Fibroblast of villous mesenchyme (primary cell): ENCODE measurements at regions not wholly inside any gene's neighbourhood (a gene's known extent, or its start where the extent isn't known, plus 50 kb on each side); places are given as distances from the start of the nearest gene placed in this dataset.

Source experiments
- DNase-seq: peaks from one replicate; pipeline ENCODE4 v3.0.0-alpha.2; 2010; ENCODE audit warnings: low read depth
- H3K4me3 ChIP-seq: 2 replicates; pipeline ENCODE4 v1.5.1; 2011; ENCODE audit warnings: low read depth, mild to moderate bottlenecking, low read length
- TF ChIP-seq, protein P1 (sequence below): IDR thresholded peaks from 2 replicates; pipeline ENCODE4 v1.5.1; 2012; ENCODE audit warnings: low read depth, mild to moderate bottlenecking, low read length; ENCODE audit not compliant: insufficient read depth

DNA sequence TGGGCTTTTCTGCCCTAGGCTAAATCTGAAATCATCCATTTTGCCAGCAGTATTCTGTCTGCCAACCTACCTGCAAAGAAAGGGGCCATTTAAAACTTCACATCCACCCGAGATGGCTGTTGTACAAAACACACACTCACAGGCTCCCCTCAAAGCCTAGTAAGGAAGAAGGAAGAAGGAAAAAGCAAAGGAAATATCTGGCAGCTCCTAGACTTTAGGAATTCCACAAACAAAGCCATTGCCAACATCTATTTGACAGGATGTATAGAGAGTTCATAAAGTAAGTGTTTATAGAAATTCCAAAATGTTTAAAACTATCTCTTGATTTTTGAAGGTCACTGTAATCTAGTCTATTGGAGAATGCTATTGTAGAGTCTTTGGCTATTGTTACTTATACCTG, 91.9 kb upstream of the THBS1 start:
- TF ChIP-seq, protein P1, sequence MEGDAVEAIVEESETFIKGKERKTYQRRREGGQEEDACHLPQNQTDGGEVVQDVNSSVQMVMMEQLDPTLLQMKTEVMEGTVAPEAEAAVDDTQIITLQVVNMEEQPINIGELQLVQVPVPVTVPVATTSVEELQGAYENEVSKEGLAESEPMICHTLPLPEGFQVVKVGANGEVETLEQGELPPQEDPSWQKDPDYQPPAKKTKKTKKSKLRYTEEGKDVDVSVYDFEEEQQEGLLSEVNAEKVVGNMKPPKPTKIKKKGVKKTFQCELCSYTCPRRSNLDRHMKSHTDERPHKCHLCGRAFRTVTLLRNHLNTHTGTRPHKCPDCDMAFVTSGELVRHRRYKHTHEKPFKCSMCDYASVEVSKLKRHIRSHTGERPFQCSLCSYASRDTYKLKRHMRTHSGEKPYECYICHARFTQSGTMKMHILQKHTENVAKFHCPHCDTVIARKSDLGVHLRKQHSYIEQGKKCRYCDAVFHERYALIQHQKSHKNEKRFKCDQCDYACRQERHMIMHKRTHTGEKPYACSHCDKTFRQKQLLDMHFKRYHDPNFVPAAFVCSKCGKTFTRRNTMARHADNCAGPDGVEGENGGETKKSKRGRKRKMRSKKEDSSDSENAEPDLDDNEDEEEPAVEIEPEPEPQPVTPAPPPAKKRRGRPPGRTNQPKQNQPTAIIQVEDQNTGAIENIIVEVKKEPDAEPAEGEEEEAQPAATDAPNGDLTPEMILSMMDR, result no peak
- no peak for DNase-seq
- no peak overlapping the region for H3K4me3 ChIP-seq

DNA sequence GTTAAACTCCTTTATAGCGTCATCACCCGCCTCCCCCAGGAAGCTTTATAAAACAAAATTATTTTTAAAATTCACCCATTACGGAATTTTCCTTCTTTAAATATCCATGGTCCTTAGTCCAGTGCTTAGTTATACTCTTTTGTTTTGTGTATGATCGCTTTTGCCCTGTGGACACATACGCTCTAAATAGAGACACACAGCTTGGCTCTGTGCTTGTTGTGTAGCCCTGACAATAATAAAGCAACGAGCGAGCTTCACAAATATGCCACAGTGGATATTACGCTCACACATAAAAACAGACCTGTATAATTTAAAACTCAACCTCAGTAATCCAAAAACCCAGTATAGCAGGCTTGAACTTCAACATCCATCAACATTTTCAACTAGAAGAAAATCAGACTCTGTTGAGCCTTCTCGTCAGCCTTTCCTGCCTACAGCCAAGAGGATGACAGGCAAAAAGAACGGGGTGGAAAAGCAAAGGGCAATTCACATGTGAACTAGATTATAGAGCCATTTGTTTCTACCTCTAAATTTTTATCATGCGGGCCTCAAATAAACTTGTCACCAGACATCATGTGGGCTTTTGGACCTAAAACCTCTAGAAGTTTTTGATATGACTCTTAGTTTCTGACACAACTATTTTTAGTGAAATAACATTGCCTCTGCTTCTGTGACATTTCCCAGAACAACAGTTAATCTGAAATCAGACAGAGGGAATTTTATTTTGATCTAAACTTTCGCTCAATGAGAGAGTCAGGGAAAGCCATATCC, 89.6 kb upstream of the THBS1 start:
- no peak overlapping the region for H3K4me3 ChIP-seq
- DNase-seq, result no peak
- TF ChIP-seq, protein P1, result no peak

DNA sequence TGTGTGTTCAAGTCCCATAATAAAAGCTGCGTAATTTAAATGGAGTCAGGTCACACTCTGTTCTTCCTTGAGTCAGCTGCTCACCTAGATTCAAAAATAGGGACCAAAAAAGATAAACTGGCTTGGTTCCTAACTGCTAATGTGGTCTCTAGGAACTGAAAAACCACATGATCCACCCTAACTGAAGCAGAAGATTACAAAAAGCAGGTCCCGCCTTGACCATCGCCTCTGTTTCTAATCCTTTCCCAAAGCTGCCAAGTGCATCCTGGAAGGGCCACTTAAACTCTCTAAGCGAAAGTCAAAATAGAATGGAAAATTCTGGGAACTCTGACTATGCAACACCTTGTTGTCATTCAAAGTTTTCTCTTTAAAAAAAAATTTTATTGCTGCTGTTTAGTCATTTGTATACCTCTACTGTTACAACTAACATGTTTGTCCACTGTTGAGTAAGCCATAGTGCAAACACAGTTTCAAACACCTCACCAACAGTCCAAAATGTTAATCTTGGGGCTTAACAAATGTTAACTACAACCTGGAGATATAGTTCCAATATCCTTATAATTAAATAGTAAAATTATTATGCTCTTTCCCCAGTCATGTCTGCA, 88.9 kb upstream of the THBS1 start:
- TF ChIP-seq, protein P1, result no peak
- no peak overlapping the region for H3K4me3 ChIP-seq
- DNase-seq, result peak; percentile 53

DNA sequence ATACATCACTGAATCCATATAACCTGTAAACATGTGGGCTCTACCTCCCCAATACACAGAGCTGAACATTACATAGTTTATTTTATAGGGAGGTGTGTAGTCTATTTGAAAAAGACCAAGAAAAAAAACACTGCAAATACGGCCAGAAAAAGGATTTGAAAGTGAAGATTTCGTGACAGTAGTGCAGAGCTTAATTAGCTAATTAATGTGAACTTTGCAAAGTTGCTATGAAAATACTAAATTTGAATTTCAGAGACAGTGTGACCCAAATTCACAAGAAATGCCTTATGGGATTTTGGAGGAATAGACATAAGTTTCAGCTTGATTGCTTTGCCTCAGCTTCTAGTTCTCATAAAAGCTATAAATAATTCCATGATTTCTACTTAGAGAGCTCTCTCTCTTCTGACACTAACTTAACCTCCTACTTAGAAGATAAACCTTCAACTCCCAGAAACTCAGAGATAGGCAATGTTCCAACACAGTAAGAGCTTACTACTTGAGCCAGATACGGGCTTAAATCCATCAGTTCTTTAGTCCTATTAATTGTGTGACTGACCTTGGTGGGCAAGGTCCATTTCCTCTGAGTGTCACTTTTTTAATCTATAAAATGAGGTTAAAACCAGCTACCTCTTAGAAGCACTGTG, 87.3 kb upstream of the THBS1 start:
- DNase-seq, result no peak
- H3K4me3 ChIP-seq, result no peak overlapping the region
- TF ChIP-seq, protein P1, result no peak

DNA sequence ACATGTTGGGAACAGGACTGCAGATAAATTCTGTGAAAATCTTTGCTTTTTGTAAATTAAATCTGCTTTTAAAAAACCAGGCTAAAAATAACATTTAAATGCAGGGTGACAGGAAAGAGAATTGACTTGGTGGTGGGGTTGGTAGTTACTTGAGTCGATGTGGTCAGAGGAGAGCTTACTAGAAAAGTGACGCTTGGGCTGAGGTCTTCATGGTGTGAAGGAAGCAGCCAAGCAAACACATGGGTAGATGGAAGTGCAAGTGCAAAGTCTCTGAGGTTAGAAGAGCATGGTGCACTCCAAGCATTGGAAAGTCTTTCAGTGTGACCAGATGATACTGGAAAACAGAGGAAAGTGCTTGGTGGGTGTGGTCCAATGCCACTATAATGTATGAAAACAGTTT, 86.4 kb upstream of the THBS1 start:
- no peak for DNase-seq
- no peak overlapping the region for H3K4me3 ChIP-seq
- TF ChIP-seq, protein P1, result no peak

DNA sequence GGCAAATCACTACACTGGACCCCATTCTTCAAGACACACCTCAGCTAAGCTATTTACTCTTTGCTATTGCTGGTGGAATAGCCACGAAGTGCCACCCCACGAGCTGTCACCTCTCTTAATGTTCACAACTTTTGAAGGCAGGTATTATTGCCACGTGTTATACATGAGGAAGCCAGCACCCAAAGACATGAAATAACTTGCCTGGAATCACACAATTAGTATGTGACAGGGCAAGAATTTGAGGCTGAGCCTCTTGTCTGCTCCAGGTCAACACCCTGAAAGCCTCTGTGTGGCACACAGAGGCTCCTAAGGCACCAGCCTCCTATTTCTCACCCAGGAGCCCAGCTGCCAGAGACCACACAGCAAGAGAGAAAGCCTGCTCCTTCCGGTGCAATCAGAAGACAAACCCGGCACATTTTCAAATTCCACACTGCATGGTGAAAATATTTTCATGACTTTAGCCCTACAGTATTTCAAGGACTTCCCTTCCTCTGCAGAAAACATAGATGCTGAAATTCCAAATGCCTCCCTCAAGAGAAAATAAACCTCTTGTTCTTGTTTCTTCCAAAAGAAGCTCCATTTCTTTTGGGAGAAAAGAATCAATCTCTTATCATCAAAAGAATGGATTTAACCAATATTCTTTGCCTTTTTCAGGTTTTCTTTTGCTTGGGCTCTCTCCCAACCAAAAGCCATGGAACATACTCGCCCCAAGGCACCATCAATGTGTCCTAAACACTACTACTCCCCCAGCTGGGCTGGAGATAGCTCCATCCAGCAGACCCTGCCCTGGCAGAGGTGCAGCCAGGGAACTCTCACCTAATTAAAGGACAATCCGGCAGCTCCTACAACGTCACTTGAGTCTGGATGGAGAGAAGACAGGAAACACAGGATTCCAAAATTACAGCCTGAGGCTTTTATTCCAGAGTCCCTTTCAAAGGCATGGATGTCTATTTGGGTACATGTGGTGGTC, 84.7 kb upstream of the THBS1 start:
- DNase-seq, result peak; percentile 53
- no peak overlapping the region for H3K4me3 ChIP-seq
- TF ChIP-seq, protein P1, result no peak
